A673 (cell line): ENCODE measurements at regions not wholly inside any gene's neighbourhood (a gene's known extent, or its start where the extent isn't known, plus 50 kb on each side); places are given as distances from the start of the nearest gene placed in this dataset.

Source experiments
- BruUV-seq: library from RNA; stranded (reverse); fragments of 400-500 nt; replicated peaks from 2 replicates; lab custom pipeline; 2021; lab: Mats Ljungman, UMichigan
- CTCF ChIA-PET: fragments of 300-600 bp; sonication (Branson Sonifier 250); formaldehyde crosslinking; loops from one replicate; lab custom pipeline; 2022; ENCODE audit warnings: antibody characterized with exemption; lab: Charles Lee
- POLR2A ChIA-PET: fragments of 300-600 bp; sonication (Branson Sonifier 250); formaldehyde crosslinking; loops from one replicate; lab custom pipeline; 2022; ENCODE audit warnings: antibody characterized with exemption; ENCODE audit not compliant: low non-redundant PET; lab: Charles Lee
- DNase-seq: peaks from one replicate; pipeline ENCODE4 v3.0.0-alpha.2; 2015; ENCODE audit warnings: low spot score
- H3K27ac ChIP-seq: fragments of 200-600 bp; sonication (generic); 2 replicates; pipeline ENCODE4 v1.5.1; 2016; ENCODE audit warnings: mixed run types, low read depth, mild to moderate bottlenecking, mixed read lengths, antibody characterized with exemption, low read length; ENCODE audit not compliant: poor library complexity, severe bottlenecking
- H3K27me3 ChIP-seq: fragments of 200-600 bp; sonication (generic); replicated peaks from 2 replicates; pipeline ENCODE4 v1.6.1; 2017; ENCODE audit warnings: mixed run types, low read depth, mild to moderate bottlenecking, mixed read lengths, antibody characterized with exemption, low read length; ENCODE audit not compliant: insufficient read depth, poor library complexity
- H3K36me3 ChIP-seq: fragments of 200-600 bp; sonication (generic); 2 replicates; pipeline ENCODE4 v1.6.1; 2016; ENCODE audit warnings: mixed run types, mild to moderate bottlenecking, mixed read lengths, antibody characterized with exemption, low read length; ENCODE audit not compliant: insufficient read depth, poor library complexity, severe bottlenecking
- H3K4me1 ChIP-seq: fragments of 200-600 bp; sonication (generic); 2 replicates; pipeline ENCODE4 v1.6.1; 2017; ENCODE audit warnings: mixed run types, mild to moderate bottlenecking, mixed read lengths, antibody characterized with exemption, low read length; ENCODE audit not compliant: insufficient read depth, poor library complexity, severe bottlenecking
- H3K4me3 ChIP-seq: fragments of 200-600 bp; sonication (generic); 2 replicates; pipeline ENCODE4 v1.5.1; 2016; ENCODE audit warnings: low read depth, mixed run types, mild to moderate bottlenecking, mixed read lengths, low read length; ENCODE audit not compliant: poor library complexity, severe bottlenecking
- H3K9me3 ChIP-seq: fragments of 200-600 bp; sonication (generic); 2 replicates; pipeline ENCODE4 v1.6.1; 2016; ENCODE audit warnings: mixed run types, low read depth, mild to moderate bottlenecking, mixed read lengths, antibody characterized with exemption, low read length; ENCODE audit not compliant: poor library complexity, severe bottlenecking
- EZH2 ChIP-seq: fragments of 200-600 bp; sonication (generic); IDR thresholded peaks from 2 replicates; pipeline ENCODE4 v1.6.1; 2017; ENCODE audit warnings: borderline replicate concordance, low read depth, mild to moderate bottlenecking, mixed read lengths, antibody characterized with exemption, low read length; ENCODE audit not compliant: poor library complexity, severe bottlenecking
- intact Hi-C: fragments of 100-400 bp; cut with micrococcal nuclease; formaldehyde crosslinking; loops from one replicate; pipeline ENCODE4 v1.10.0; 2022; ENCODE audit not compliant: unreplicated experiment
- TF ChIP-seq, protein P1 (sequence below): fragments of 300-800, 200-600 bp; sonication (generic); conservative IDR thresholded peaks from 2 replicates; pipeline ENCODE4 v1.5.1; 2017; ENCODE audit warnings: low read depth, mild to moderate bottlenecking, antibody characterized with exemption, low read length, moderate library complexity, mixed read lengths

DNA sequence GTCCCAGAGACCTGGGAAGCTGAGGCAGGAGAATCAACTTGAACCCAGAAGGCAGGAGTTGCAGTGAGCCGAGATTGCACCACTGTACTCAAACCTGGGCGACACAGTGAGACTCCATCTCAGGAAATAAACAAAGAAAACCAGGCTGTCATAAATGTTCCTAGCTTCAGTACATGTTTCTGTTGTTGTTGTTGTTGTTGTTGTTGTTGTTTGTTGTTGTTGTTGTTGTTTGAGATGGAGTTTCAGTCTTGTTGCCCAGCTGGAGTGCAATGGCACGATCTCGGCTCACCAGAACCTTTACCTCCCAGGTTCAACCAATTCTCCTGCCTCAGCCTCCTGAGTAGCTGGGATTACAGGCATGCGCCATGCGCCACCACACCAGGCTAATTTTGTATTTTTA, 452.5 kb downstream of the HS3ST3B1 start:
- CTCF ChIA-PET = no interaction called here

DNA sequence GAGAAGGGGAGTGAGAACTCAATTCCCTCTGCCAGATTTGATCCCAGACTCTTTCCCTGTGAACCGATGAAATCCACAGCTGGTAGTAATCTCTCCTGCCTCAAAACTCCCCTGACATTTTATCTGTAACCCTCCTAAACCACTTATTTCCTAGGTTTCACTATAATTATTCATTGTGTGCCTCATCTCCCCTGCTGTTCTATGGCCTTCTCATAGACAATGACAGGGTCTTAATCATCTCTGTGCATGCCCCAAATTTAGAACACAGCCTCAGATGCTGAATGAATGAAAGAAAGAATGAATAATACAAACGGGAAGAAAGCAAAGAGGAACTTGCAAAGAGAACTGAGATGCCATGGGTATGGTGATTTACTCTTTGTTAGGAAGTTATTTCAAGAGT, 451.1 kb downstream of the HS3ST3B1 start:
- Histone ChIP-seq H3K36me3 (no peaks in the 10 kb centered on the region), H3K4me1 (no peaks in the 10 kb centered on the region), H3K27ac (no peak overlapping the region), H3K9me3 (peaks cover 15% of the 10 kb centered on the region), H3K27me3 (no peaks in the 10 kb centered on the region), H3K4me3 (no peak overlapping the region)
- TF ChIP-seq, protein P1, sequence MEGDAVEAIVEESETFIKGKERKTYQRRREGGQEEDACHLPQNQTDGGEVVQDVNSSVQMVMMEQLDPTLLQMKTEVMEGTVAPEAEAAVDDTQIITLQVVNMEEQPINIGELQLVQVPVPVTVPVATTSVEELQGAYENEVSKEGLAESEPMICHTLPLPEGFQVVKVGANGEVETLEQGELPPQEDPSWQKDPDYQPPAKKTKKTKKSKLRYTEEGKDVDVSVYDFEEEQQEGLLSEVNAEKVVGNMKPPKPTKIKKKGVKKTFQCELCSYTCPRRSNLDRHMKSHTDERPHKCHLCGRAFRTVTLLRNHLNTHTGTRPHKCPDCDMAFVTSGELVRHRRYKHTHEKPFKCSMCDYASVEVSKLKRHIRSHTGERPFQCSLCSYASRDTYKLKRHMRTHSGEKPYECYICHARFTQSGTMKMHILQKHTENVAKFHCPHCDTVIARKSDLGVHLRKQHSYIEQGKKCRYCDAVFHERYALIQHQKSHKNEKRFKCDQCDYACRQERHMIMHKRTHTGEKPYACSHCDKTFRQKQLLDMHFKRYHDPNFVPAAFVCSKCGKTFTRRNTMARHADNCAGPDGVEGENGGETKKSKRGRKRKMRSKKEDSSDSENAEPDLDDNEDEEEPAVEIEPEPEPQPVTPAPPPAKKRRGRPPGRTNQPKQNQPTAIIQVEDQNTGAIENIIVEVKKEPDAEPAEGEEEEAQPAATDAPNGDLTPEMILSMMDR = no peak
- TF ChIP-seq EZH2 = no peak
- POLR2A ChIA-PET = no interaction called here
- no peak for DNase-seq
- intact Hi-C loops = no loop called here
- CTCF ChIA-PET = no interaction called here
- BruUV-seq = no TSS peak

More for the DNA sequence above, 452.5 kb downstream of the HS3ST3B1 start:
- BruUV-seq = no TSS peak
- no peak overlapping the region for H3K27ac ChIP-seq
- H3K4me1 ChIP-seq = no peaks in the 10 kb centered on the region
- H3K36me3 ChIP-seq = no peaks in the 10 kb centered on the region
- TF ChIP-seq EZH2 = no peak
- TF ChIP-seq, protein P1 = no peak
- DNase-seq = no peak
- peaks cover 13% of the 10 kb centered on the region for H3K9me3 ChIP-seq
- H3K27me3 ChIP-seq = no peaks in the 10 kb centered on the region
- intact Hi-C loops = no loop called here
- POLR2A ChIA-PET = no interaction called here
- no peak overlapping the region for H3K4me3 ChIP-seq

DNA sequence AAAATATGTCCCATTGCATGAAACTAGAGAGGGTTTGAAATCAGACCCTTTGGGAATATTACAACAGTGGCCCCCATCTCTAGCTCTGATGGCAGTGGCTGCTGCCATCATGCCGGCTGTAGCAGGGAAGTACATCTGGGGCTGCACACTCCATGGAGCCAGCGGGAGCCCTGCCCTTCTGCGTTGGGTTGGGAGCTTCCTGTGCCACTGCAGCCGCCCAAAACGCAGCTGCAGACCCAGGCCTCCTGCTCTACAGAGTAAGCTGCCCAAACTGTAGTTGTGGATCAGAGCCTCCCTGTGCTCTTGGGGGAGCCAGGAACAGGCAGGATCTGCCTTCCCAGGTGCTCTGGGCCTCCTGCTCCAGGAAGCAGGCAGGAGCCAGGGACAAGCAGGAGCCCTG, 450.0 kb downstream of the HS3ST3B1 start:
- TF ChIP-seq, protein P1 = no peak
- TF ChIP-seq EZH2 = no peak
- Histone ChIP-seq H3K9me3 (peaks cover 17% of the 10 kb centered on the region), H3K4me3 (no peak overlapping the region), H3K27ac (no peak overlapping the region), H3K27me3 (no peaks in the 10 kb centered on the region), H3K4me1 (no peaks in the 10 kb centered on the region), H3K36me3 (no peaks in the 10 kb centered on the region)
- DNase-seq = no peak
- intact Hi-C loops = no loop called here
- no TSS peak for BruUV-seq
- CTCF ChIA-PET = no interaction called here
- POLR2A ChIA-PET = no interaction called here
